Activated CD4-positive, alpha-beta T cell treated with anti-CD3 and anti-CD28 coated beads for 36 hours (primary cell): ENCODE measurements at regions not wholly inside any gene's neighbourhood (a gene's known extent, or its start where the extent isn't known, plus 50 kb on each side); places are given as distances from the start of the nearest gene placed in this dataset.

Experiments used
- ATAC-seq: fragments of 200-7000 bp; cut with Tn5 transposase; one replicate; pipeline ENCODE4 v1.10.0; 2021; ENCODE audit warnings: mild to moderate bottlenecking, moderate library complexity
- CTCF ChIA-PET: fragments of 350-600 bp; sonication (Branson Sonifier 250); formaldehyde crosslinking; loops from one replicate; lab custom pipeline; 2021; ENCODE audit warnings: antibody characterized with exemption; lab: Charles Lee
- POLR2A ChIA-PET: fragments of 350-600 bp; sonication (Branson Sonifier 250); formaldehyde crosslinking; loops from one replicate; lab custom pipeline; 2021; ENCODE audit warnings: antibody characterized with exemption, inconsistent platforms; lab: Charles Lee
- DNase-seq: peaks from one replicate; pipeline ENCODE4 v3.0.0-alpha.2; 2020
- H3K27ac Mint-ChIP-seq: one replicate; pipeline ENCODE4 v1.8.0; 2021; ENCODE audit warnings: mixed read lengths
- H3K27me3 Mint-ChIP-seq: one replicate; pipeline ENCODE4 v1.8.0; 2021; ENCODE audit warnings: mixed read lengths
- H3K36me3 Mint-ChIP-seq: one replicate; pipeline ENCODE4 v1.8.0; 2021; ENCODE audit warnings: low read depth, mixed read lengths
- H3K4me1 Mint-ChIP-seq: one replicate; pipeline ENCODE4 v1.8.0; 2021; ENCODE audit warnings: mixed read lengths
- H3K4me3 Mint-ChIP-seq: one replicate; pipeline ENCODE4 v1.8.0; 2021; ENCODE audit warnings: mild to moderate bottlenecking, moderate library complexity, mixed read lengths
- H3K9me3 Mint-ChIP-seq: one replicate; pipeline ENCODE4 v1.8.0; 2021; ENCODE audit warnings: low read depth, mixed read lengths
- intact Hi-C, 2 experiments: fragments of 100-400 bp; cut with DNase I in 1 of 2; cut with micrococcal nuclease in 1 of 2; formaldehyde crosslinking; loops; one replicate each; pipeline versions ENCODE4 v1.14.2 to v1.15.1; 2022 to 2024; cut with DNase I, micrococcal nuclease

GRCh38 chr4:101556842-101557241 lies 209.5 kb upstream of the PPP3CA start:
- ChIA-PET CTCF (no interaction called here), POLR2A (no interaction called here)
- Mint-ChIP-seq H3K27me3 (peaks cover 8% of the 10 kb centered on the region), H3K4me1 (no peaks in the 10 kb centered on the region), H3K9me3 (peaks cover 11% of the 10 kb centered on the region), H3K27ac (no peak overlapping the region), H3K36me3 (peaks cover 5% of the 10 kb centered on the region), H3K4me3 (no peak overlapping the region)
- intact Hi-C loops, result no loop called here
- ATAC-seq (peak; percentile 49), DNase-seq (no peak)

GRCh38 chr4:101555341-101555880 lies 208.1 kb upstream of the PPP3CA start:
- no peaks in the 10 kb centered on the region for H3K4me1 Mint-ChIP-seq
- no peak overlapping the region for H3K4me3 Mint-ChIP-seq
- ATAC-seq, result no peak
- no peak overlapping the region for H3K27ac Mint-ChIP-seq
- POLR2A ChIA-PET, result no interaction called here
- H3K27me3 Mint-ChIP-seq, result peaks cover 8% of the 10 kb centered on the region
- intact Hi-C loops, result no loop called here
- peaks cover 11% of the 10 kb centered on the region for H3K9me3 Mint-ChIP-seq
- peaks cover 5% of the 10 kb centered on the region for H3K36me3 Mint-ChIP-seq
- DNase-seq, result no peak
- CTCF ChIA-PET, result no interaction called here

GRCh38 chr4:101540336-101540735 lies 193.0 kb upstream of the PPP3CA start:
- intact Hi-C loops, result no loop called here
- H3K27me3 Mint-ChIP-seq, result peaks cover 28% of the 10 kb centered on the region
- no peaks in the 10 kb centered on the region for H3K4me1 Mint-ChIP-seq
- DNase-seq, result no peak
- no peak overlapping the region for H3K4me3 Mint-ChIP-seq
- no peak overlapping the region for H3K27ac Mint-ChIP-seq
- peaks cover 12% of the 10 kb centered on the region for H3K9me3 Mint-ChIP-seq
- POLR2A ChIA-PET, result no interaction called here
- no peak for ATAC-seq
- CTCF ChIA-PET, result no interaction called here
- no peaks in the 10 kb centered on the region for H3K36me3 Mint-ChIP-seq

GRCh38 chr4:101528526-101528925 lies 181.2 kb upstream of the PPP3CA start:
- no peaks in the 10 kb centered on the region for H3K9me3 Mint-ChIP-seq
- ChIA-PET CTCF (interaction anchor here (0.6 kb wide), 1 partner anchor 131 kb away, joined by 3 read pairs; no protein-coding TSS in a partner anchor), POLR2A (no interaction called here)
- no peak for DNase-seq
- intact Hi-C loops, result loop anchor here (5.0 to 10.0 kb wide), 5 partner anchors 181 to 1434 kb away; partner anchors contain the start of gene PPP3CA (in 1 of the 2)
- H3K4me1 Mint-ChIP-seq, result peaks cover 19% of the 10 kb centered on the region
- H3K36me3 Mint-ChIP-seq, result no peaks in the 10 kb centered on the region
- peaks cover 56% of the 10 kb centered on the region for H3K27me3 Mint-ChIP-seq
- no peak overlapping the region for H3K4me3 Mint-ChIP-seq
- no peak for ATAC-seq
- no peak overlapping the region for H3K27ac Mint-ChIP-seq

- H3K27me3 Mint-ChIP-seq, result peaks cover 47% of the 10 kb centered on the region
- H3K27ac Mint-ChIP-seq, result no peak overlapping the region
- CTCF ChIA-PET, result interaction anchor here (0.7 to 1.4 kb wide), 3 partner anchors 10 to 418 kb away, joined by 3 to 6 read pairs (median 3); no protein-coding TSS in a partner anchor
- H3K36me3 Mint-ChIP-seq, result no peaks in the 10 kb centered on the region
- no peak overlapping the region for H3K4me3 Mint-ChIP-seq
- H3K4me1 Mint-ChIP-seq, result peaks cover 19% of the 10 kb centered on the region
- ATAC-seq (peak; percentile 100), DNase-seq (peak; percentile 84)
- intact Hi-C loops, result loop anchor here (1.0 to 10.0 kb wide), 11 partner anchors 109 to 1432 kb away; partner anchors contain the start of gene PPP3CA (in 2 of the 2)
- POLR2A ChIA-PET, result interaction anchor here (0.6 to 1.0 kb wide), 3 partner anchors 109 to 1163 kb away, joined by 3 to 4 read pairs (median 3); no protein-coding TSS in a partner anchor
- no peaks in the 10 kb centered on the region for H3K9me3 Mint-ChIP-seq
Observed at GRCh38 chr4:101527188-101527587, 179.9 kb upstream of the PPP3CA start.

- POLR2A ChIA-PET, result no interaction called here
- no peak overlapping the region for H3K27ac Mint-ChIP-seq
- H3K27me3 Mint-ChIP-seq, result peaks cover 40% of the 10 kb centered on the region
- intact Hi-C loops, result no loop called here
- H3K9me3 Mint-ChIP-seq, result no peaks in the 10 kb centered on the region
- no peak overlapping the region for H3K4me3 Mint-ChIP-seq
- CTCF ChIA-PET, result no interaction called here
- peaks cover 6% of the 10 kb centered on the region for H3K4me1 Mint-ChIP-seq
- no peaks in the 10 kb centered on the region for H3K36me3 Mint-ChIP-seq
- ATAC-seq (peak; percentile 33), DNase-seq (no peak)
Observed at GRCh38 chr4:101515566-101515965, 168.2 kb upstream of the PPP3CA start.

- intact Hi-C loops, result no loop called here
- POLR2A ChIA-PET, result no interaction called here
- ATAC-seq (no peak), DNase-seq (no peak)
- Mint-ChIP-seq H3K4me1 (peaks cover 6% of the 10 kb centered on the region), H3K27ac (no peak overlapping the region), H3K9me3 (no peaks in the 10 kb centered on the region), H3K36me3 (no peaks in the 10 kb centered on the region), H3K4me3 (no peak overlapping the region), H3K27me3 (peaks cover 36% of the 10 kb centered on the region)
- CTCF ChIA-PET, result no interaction called here
Observed at GRCh38 chr4:101515099-101515498, 167.8 kb upstream of the PPP3CA start.

- Mint-ChIP-seq H3K27ac (no peak overlapping the region), H3K9me3 (no peaks in the 10 kb centered on the region), H3K27me3 (peaks cover 22% of the 10 kb centered on the region), H3K4me1 (peaks cover 6% of the 10 kb centered on the region), H3K36me3 (no peaks in the 10 kb centered on the region), H3K4me3 (no peak overlapping the region)
- CTCF ChIA-PET, result no interaction called here
- POLR2A ChIA-PET, result no interaction called here
- no peak for DNase-seq
- intact Hi-C loops, result no loop called here
- ATAC-seq, result no peak
Observed at GRCh38 chr4:101512416-101512815, 165.1 kb upstream of the PPP3CA start.

GRCh38 chr4:101501421-101501820 lies 154.1 kb upstream of the PPP3CA start:
- H3K4me1 Mint-ChIP-seq, result no peaks in the 10 kb centered on the region

GRCh38 chr4:101500742-101501141 lies 153.4 kb upstream of the PPP3CA start:
- CTCF ChIA-PET, result no interaction called here
- DNase-seq (no peak), ATAC-seq (peak; percentile 64)
- H3K4me1 Mint-ChIP-seq, result no peaks in the 10 kb centered on the region
- no peak overlapping the region for H3K4me3 Mint-ChIP-seq
- no peaks in the 10 kb centered on the region for H3K9me3 Mint-ChIP-seq
- intact Hi-C loops, result no loop called here
- H3K27ac Mint-ChIP-seq, result no peak overlapping the region
- H3K36me3 Mint-ChIP-seq, result no peaks in the 10 kb centered on the region
- POLR2A ChIA-PET, result no interaction called here
- peaks cover 5% of the 10 kb centered on the region for H3K27me3 Mint-ChIP-seq

More at GRCh38 chr4:101501421-101501820, 154.1 kb upstream of the PPP3CA start:
- no peaks in the 10 kb centered on the region for H3K9me3 Mint-ChIP-seq
- no peak overlapping the region for H3K4me3 Mint-ChIP-seq
- H3K27ac Mint-ChIP-seq, result no peak overlapping the region
- POLR2A ChIA-PET, result no interaction called here
- ATAC-seq (no peak), DNase-seq (no peak)
- CTCF ChIA-PET, result no interaction called here
- no peaks in the 10 kb centered on the region for H3K36me3 Mint-ChIP-seq
- peaks cover 4% of the 10 kb centered on the region for H3K27me3 Mint-ChIP-seq
- intact Hi-C loops, result no loop called here

- no peak for DNase-seq
- Mint-ChIP-seq H3K4me3 (no peak overlapping the region), H3K4me1 (no peaks in the 10 kb centered on the region), H3K36me3 (no peaks in the 10 kb centered on the region), H3K27ac (no peak overlapping the region), H3K9me3 (no peaks in the 10 kb centered on the region), H3K27me3 (peaks cover 5% of the 10 kb centered on the region)
- CTCF ChIA-PET, result no interaction called here
- POLR2A ChIA-PET, result no interaction called here
- no peak for ATAC-seq
- intact Hi-C loops, result no loop called here
Observed at GRCh38 chr4:101475246-101475645, 127.9 kb upstream of the PPP3CA start.

GRCh38 chr4:101471201-101471600 lies 123.9 kb upstream of the PPP3CA start:
- ChIA-PET POLR2A (no interaction called here), CTCF (interaction anchor here (1.1 kb wide), 1 partner anchor 10 kb away, joined by 3 read pairs; no protein-coding TSS in a partner anchor)
- ATAC-seq (no peak), DNase-seq (no peak)
- Mint-ChIP-seq H3K27me3 (peaks cover 10% of the 10 kb centered on the region), H3K9me3 (no peaks in the 10 kb centered on the region), H3K4me1 (no peaks in the 10 kb centered on the region), H3K4me3 (no peak overlapping the region), H3K36me3 (no peaks in the 10 kb centered on the region), H3K27ac (no peak overlapping the region)
- intact Hi-C loops, result no loop called here
